Dendritic cell treated with granulocyte-macrophage colony-stimulating factor and Interleukin-4, amounts not matched to agents 40 ng/mL and 50 ng/mL, for 4 days (primary cell): ENCODE measurements at regions not wholly inside any gene's neighbourhood (a gene's known extent, or its start where the extent isn't known, plus 50 kb on each side); places are given as distances from the start of the nearest gene placed in this dataset.

ENCODE experiments used
- H3K27ac Mint-ChIP-seq: one replicate; pipeline ENCODE4 v1.8.0; 2022; ENCODE audit warnings: mild to moderate bottlenecking, mixed read lengths
- H3K27me3 Mint-ChIP-seq: one replicate; pipeline ENCODE4 v1.8.0; 2022; ENCODE audit warnings: mild to moderate bottlenecking, mixed read lengths
- H3K36me3 Mint-ChIP-seq: one replicate; pipeline ENCODE4 v1.8.0; 2022; ENCODE audit warnings: low read depth, mixed read lengths
- H3K4me1 Mint-ChIP-seq: one replicate; pipeline ENCODE4 v1.8.0; 2022; ENCODE audit warnings: low read depth, mixed read lengths
- H3K4me3 Mint-ChIP-seq: one replicate; pipeline ENCODE4 v1.8.0; 2022; ENCODE audit warnings: mild to moderate bottlenecking, moderate library complexity, mixed read lengths
- H3K9me3 Mint-ChIP-seq: one replicate; pipeline ENCODE4 v1.8.0; 2022; ENCODE audit warnings: mixed read lengths
- intact Hi-C: fragments of 100-400 bp; cut with micrococcal nuclease; formaldehyde crosslinking; loops from one replicate; pipeline ENCODE4 v1.15.0; 2022

DNA sequence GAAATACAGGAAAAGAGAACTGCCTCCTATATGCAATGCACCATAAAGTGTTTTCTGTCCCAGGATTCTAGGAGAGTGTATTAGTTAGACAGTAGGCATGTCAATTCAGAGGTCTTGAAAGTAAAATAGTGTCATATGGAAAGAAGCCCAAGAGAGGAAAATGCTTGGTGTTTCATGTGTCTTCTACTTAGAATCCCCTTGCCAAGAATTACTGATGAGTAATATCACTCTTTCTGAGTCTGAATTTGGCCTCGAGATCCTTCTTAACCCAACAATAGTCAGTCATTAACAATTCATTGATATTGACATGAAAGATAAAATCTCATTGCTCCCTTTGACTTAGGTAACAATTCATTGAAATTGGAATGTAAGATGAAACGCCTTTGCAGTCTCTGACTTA, 972.2 kb downstream of the TTLL7 start:
- Mint-ChIP-seq H3K36me3 (no peaks in the 10 kb centered on the region), H3K4me1 (no peaks in the 10 kb centered on the region), H3K9me3 (peaks cover 11% of the 10 kb centered on the region), H3K4me3 (no peak overlapping the region), H3K27ac (no peak overlapping the region), H3K27me3 (no peaks in the 10 kb centered on the region)
- intact Hi-C loops = no loop called here

DNA sequence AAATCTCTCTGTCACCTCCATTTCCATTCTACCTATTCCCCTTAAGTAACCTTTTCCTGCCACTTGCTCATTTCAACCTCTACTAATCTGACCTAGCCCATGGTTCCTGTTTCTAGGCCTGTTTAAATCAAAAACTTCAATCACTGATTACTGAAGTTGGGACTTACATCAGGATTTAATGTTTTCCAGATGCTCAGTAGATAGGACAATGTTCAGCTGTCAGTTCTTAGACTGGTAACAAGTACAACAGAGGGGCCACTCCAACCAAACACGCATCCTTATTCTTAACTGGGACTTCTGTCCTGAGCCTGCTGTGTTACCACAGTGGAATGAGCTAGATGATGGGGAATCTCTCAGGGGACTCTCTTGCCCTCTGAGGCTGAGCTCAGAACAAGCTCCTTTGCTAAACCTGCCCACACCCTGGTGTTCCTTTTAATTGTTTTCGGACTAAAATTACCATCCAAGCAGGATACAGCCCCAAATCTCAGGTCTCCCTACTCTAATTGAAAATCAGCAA, 974.6 kb downstream of the TTLL7 start:
- intact Hi-C loops = no loop called here
- H3K27ac Mint-ChIP-seq = no peak overlapping the region
- peaks cover 18% of the 10 kb centered on the region for H3K9me3 Mint-ChIP-seq
- no peaks in the 10 kb centered on the region for H3K27me3 Mint-ChIP-seq
- H3K4me3 Mint-ChIP-seq = no peak overlapping the region
- no peaks in the 10 kb centered on the region for H3K4me1 Mint-ChIP-seq
- no peaks in the 10 kb centered on the region for H3K36me3 Mint-ChIP-seq

DNA sequence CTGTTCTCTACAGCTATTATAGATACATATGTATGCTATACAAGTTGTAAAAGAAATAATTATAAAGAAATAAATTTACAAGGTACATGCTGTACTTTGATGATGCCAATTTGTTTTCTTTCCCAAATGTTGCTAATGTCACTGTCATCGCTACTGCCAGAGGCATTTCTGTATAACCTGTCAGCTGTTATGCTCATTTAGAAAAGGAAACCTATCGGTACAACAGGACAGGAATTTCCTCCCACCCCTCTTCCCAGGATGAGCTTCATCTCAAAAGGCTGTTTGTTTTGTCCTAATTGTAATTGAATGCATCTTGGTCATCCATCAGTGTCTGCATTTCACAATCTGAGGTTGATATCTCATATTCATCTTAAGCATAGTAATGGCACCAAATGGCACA, 975.7 kb downstream of the TTLL7 start:
- no peak overlapping the region for H3K27ac Mint-ChIP-seq
- no peak overlapping the region for H3K4me3 Mint-ChIP-seq
- intact Hi-C loops = no loop called here
- H3K9me3 Mint-ChIP-seq = peaks cover 19% of the 10 kb centered on the region
- H3K36me3 Mint-ChIP-seq = no peaks in the 10 kb centered on the region
- H3K4me1 Mint-ChIP-seq = no peaks in the 10 kb centered on the region
- H3K27me3 Mint-ChIP-seq = no peaks in the 10 kb centered on the region

DNA sequence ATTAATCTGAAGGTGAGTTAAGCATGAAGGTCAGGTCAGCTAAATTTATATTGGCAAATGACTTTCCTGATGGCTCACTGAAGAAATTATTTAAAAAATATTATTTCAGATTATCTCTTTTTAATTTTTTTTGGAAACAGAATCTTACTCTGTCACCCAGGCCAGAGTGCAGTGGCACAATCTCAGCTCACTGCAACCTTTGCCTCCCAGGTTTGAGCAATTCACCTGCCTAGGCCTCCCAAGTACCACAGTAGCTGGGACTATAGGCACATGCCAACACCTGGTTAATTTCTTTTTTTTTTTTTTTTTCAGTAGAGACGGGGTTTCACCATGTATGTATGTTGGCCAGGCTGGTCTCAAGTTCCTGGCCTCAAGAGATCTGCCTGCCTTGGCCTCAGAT, 976.7 kb downstream of the TTLL7 start:
- Mint-ChIP-seq H3K36me3 (no peaks in the 10 kb centered on the region), H3K9me3 (peaks cover 27% of the 10 kb centered on the region), H3K27me3 (no peaks in the 10 kb centered on the region), H3K4me1 (no peaks in the 10 kb centered on the region), H3K4me3 (no peak overlapping the region), H3K27ac (no peak overlapping the region)
- intact Hi-C loops = no loop called here

DNA sequence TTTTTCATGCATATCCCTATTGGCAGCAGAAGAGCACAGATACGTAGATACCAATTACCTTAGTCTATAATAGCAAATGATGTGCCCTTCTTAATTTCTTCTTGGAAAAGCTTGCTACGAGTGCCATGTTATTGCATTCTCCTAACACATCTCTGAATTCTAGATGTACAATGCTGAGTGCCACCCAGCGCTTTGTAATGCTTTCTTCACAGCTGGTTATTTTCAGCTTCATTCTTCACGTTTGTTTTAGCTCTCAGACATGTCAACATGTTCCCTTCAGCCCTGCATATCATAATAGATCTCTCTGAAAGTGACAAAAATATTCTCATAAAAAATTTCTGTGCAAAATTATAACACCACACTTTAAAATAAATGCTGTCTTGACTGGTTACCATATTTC, 981.2 kb downstream of the TTLL7 start:
- Mint-ChIP-seq H3K4me3 (no peak overlapping the region), H3K36me3 (no peaks in the 10 kb centered on the region), H3K9me3 (peaks cover 35% of the 10 kb centered on the region), H3K27ac (no peak overlapping the region), H3K4me1 (no peaks in the 10 kb centered on the region), H3K27me3 (no peaks in the 10 kb centered on the region)
- intact Hi-C loops = no loop called here

DNA sequence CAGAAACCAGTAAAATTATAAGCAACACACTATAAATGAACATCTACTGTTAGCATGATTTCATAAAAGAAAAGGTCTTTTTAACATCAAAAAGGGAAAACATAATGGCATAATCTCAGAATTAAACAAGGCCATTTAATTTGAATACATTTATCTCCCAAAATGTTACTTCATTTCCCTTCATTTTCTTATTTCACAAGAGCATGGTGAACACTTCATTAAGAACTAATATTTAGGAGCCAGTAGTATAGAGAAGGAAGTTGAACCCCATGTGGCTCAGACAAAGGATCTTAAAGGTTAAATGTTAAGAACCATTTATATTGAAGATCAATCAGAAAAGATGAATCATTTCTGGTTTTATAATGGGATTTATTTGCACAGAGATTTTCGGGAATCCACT, 981.7 kb downstream of the TTLL7 start:
- no peaks in the 10 kb centered on the region for H3K36me3 Mint-ChIP-seq
- no peak overlapping the region for H3K27ac Mint-ChIP-seq
- no peaks in the 10 kb centered on the region for H3K27me3 Mint-ChIP-seq
- no peak overlapping the region for H3K4me3 Mint-ChIP-seq
- no peaks in the 10 kb centered on the region for H3K4me1 Mint-ChIP-seq
- intact Hi-C loops = no loop called here
- peaks cover 37% of the 10 kb centered on the region for H3K9me3 Mint-ChIP-seq

DNA sequence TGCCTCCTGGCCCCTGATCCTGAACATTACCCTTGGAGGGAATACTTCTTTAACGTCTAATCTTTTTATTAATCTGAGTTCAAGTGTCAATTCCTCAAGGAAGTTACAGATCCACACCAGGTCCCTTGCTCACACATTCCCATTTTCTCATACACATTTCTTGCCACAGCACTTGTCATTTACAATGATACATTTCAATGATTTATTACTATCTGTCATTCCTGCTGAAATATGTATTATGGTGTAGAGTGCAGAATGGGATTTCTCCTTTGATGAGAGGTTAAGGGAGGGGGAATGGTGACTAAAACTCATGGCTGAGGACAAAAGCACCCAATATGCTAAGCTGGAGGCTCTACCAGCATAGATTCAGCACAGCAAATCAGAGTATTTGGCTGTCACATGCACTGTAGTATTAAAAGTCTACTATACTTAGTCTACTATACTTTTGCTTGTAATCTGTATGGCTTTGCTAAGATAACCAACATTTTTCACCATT, 982.5 kb downstream of the TTLL7 start:
- Mint-ChIP-seq H3K27me3 (no peaks in the 10 kb centered on the region), H3K4me1 (no peaks in the 10 kb centered on the region), H3K36me3 (no peaks in the 10 kb centered on the region), H3K27ac (no peak overlapping the region), H3K4me3 (no peak overlapping the region), H3K9me3 (peaks cover 46% of the 10 kb centered on the region)
- intact Hi-C loops = no loop called here

DNA sequence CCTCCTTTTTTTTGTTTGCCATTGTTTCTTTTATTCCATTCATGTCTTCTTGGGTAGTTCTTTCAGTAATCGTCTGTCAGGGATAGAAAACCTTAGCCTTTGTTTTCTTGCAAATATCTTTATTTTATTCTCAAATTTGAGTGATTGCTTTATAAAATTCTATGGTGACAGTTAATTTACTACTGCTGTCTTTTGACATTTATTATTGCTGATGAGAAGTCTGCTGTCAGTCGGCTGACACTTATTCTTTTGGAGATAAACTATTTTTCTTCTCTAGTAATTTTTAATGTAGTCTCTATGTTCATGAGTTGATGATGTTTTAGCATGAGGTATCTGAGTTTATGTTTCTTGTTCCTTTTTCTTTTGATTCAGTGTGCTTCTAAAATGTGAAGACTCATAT, 983.8 kb downstream of the TTLL7 start:
- Mint-ChIP-seq H3K36me3 (no peaks in the 10 kb centered on the region), H3K9me3 (peaks cover 34% of the 10 kb centered on the region), H3K4me1 (no peaks in the 10 kb centered on the region), H3K4me3 (no peak overlapping the region), H3K27ac (no peak overlapping the region), H3K27me3 (no peaks in the 10 kb centered on the region)
- intact Hi-C loops = no loop called here

DNA sequence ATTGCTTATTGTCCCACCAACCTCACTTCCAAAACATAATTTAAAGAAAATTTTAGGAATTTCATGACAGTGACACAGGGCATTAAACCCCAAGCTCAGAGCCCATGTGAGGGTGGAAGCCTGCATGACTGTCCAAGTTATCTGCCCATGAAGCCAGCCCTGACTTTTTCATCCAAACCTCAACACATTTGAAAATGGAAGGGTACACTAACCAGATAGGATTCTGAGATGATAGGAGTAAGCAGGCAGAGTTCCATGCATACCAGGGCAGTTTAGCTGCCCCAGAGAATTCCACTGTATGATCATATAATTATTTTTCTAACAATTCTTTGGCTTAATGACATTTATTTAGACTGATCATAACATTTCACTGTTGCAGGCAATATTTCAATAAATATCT, 986.0 kb downstream of the TTLL7 start:
- H3K36me3 Mint-ChIP-seq = no peaks in the 10 kb centered on the region
- H3K9me3 Mint-ChIP-seq = peaks cover 47% of the 10 kb centered on the region
- no peaks in the 10 kb centered on the region for H3K27me3 Mint-ChIP-seq
- H3K4me3 Mint-ChIP-seq = no peak overlapping the region
- intact Hi-C loops = no loop called here
- no peaks in the 10 kb centered on the region for H3K4me1 Mint-ChIP-seq
- H3K27ac Mint-ChIP-seq = no peak overlapping the region

DNA sequence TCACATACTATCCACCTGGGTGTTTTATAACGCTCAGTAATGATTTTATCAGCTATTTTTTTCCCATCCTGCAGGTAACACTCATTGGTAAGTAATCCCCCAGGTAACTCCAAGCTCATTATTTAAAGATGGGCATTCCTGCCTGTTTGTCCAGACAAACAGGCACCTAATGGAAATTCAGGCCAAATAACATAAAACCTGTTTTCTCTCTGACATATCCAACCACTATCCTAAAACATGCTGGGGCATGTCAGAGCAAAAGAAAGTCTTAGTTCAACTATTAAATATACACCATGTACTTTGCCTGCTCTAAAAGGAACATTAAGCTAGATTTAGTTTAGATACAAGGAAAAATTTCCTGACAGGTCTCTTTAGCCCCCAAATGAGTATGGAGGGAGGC, 987.7 kb downstream of the TTLL7 start:
- peaks cover 44% of the 10 kb centered on the region for H3K9me3 Mint-ChIP-seq
- no peak overlapping the region for H3K27ac Mint-ChIP-seq
- intact Hi-C loops = no loop called here
- no peaks in the 10 kb centered on the region for H3K36me3 Mint-ChIP-seq
- no peaks in the 10 kb centered on the region for H3K27me3 Mint-ChIP-seq
- H3K4me3 Mint-ChIP-seq = no peak overlapping the region
- no peaks in the 10 kb centered on the region for H3K4me1 Mint-ChIP-seq

DNA sequence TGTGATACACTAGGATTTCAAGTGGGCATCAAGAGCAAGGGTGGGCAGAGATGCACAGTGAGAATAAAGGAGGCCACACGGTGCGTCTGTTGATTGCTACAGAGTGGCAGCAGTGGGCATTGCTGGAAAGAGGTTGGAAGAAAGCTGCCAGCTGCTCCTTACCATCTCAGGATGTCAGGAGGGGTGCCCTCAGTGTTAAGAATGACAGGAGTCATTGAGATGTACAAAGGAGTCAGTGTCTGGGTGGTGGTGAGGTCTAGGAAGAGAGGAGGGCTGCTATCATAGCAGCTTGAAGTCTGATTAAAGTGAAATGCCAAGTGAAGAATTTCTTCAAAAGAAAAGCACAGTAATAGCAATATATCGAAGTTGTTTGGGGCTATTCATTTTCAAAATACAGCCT, 992.7 kb downstream of the TTLL7 start:
- peaks cover 45% of the 10 kb centered on the region for H3K9me3 Mint-ChIP-seq
- no peaks in the 10 kb centered on the region for H3K36me3 Mint-ChIP-seq
- H3K27ac Mint-ChIP-seq = no peak overlapping the region
- H3K27me3 Mint-ChIP-seq = no peaks in the 10 kb centered on the region
- H3K4me1 Mint-ChIP-seq = no peaks in the 10 kb centered on the region
- intact Hi-C loops = no loop called here
- no peak overlapping the region for H3K4me3 Mint-ChIP-seq

DNA sequence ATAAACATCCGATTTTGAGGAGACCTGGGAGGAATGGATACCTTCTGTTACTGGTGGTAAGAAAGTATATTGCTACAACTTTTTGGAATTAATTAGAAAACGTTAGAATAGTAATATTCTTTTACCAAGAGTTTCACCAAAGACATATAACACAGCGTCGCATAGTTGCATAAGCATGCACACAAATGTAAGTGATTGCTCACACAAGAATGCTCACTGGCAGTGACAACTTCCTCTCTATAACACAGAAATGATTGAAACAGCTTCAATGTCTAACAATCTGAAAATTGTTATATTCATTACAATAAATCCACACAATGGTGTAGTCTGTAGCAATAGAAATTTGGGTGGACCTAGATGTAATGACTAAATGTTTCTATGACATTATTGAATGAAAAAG, 998.6 kb downstream of the TTLL7 start:
- peaks cover 17% of the 10 kb centered on the region for H3K9me3 Mint-ChIP-seq
- no peak overlapping the region for H3K4me3 Mint-ChIP-seq
- intact Hi-C loops = no loop called here
- H3K4me1 Mint-ChIP-seq = no peaks in the 10 kb centered on the region
- no peak overlapping the region for H3K27ac Mint-ChIP-seq
- H3K36me3 Mint-ChIP-seq = no peaks in the 10 kb centered on the region
- no peaks in the 10 kb centered on the region for H3K27me3 Mint-ChIP-seq

DNA sequence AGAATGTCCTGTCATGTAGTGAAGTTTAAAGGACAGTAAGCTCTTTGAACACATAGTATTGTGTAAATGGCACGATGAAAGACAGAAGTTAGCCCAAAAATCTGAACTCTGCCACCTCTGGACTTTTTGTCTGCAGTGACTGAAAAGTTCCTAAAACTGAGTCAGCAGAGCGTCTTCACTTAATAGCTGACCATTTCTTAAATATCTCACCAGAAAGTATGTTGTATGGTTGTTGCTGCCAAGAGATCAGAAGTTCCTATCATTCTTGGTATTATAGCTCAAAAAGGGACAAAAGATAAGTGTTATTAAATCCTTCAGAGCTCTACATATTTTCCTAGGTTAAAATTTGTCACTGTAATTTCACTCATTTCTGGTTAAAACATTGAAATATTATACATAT, 1003.0 kb downstream of the TTLL7 start:
- Mint-ChIP-seq H3K4me3 (no peak overlapping the region), H3K36me3 (no peaks in the 10 kb centered on the region), H3K27ac (no peak overlapping the region), H3K4me1 (no peaks in the 10 kb centered on the region), H3K27me3 (no peaks in the 10 kb centered on the region), H3K9me3 (peaks cover 21% of the 10 kb centered on the region)
- intact Hi-C loops = no loop called here

DNA sequence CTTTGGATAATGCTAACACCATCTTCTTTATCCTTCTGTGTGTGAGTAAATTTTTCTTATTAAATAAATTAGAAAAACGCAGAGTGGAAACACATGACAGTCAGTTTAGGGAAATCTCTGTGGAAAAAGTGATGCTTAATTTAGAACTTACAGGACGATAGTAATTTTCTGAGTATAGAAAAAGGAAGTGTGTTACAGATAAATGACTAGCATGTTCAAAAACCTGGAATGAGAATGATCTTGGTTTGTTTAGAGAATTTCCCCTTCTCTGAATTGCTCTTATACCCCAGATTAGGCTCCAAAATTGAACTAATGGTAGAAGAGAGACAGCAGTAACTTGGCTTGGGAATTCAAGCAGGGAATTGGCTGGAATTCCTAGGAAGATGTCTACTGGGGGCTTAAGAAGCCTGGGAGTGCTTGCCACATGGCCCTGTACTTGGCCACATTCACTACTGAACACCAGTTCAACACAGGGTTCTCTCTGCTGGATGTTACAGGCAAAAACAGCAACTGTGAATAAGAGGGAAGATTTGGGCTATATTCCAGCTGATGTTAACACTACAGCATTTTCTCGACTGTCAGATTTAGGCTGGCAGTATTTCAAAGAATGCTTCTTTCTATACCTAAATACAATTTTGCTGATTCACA, 1004.2 kb downstream of the TTLL7 start:
- no peaks in the 10 kb centered on the region for H3K4me1 Mint-ChIP-seq
- H3K36me3 Mint-ChIP-seq = no peaks in the 10 kb centered on the region
- peaks cover 23% of the 10 kb centered on the region for H3K9me3 Mint-ChIP-seq
- intact Hi-C loops = no loop called here
- no peak overlapping the region for H3K4me3 Mint-ChIP-seq
- no peak overlapping the region for H3K27ac Mint-ChIP-seq
- H3K27me3 Mint-ChIP-seq = no peaks in the 10 kb centered on the region

DNA sequence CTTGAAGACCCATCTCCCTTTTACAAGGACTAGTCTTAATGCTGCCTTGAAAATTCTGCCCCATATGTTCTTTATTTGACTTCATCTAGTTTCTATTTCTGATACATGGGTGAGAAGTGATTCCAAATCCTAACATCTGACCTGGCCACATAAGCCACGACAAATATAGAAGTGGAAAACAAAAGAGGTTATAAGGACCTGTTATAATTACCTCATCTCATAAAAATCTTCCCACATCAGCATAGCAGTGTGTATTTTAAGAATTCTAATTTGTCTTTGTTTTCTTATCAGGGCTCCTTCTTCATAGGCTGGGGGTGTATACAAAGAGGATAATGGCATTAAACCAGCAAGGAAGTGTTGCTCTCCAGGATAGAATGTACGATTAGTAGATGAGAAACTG, 1007.4 kb downstream of the TTLL7 start:
- no peak overlapping the region for H3K27ac Mint-ChIP-seq
- H3K27me3 Mint-ChIP-seq = no peaks in the 10 kb centered on the region
- no peaks in the 10 kb centered on the region for H3K36me3 Mint-ChIP-seq
- intact Hi-C loops = no loop called here
- peaks cover 37% of the 10 kb centered on the region for H3K9me3 Mint-ChIP-seq
- no peaks in the 10 kb centered on the region for H3K4me1 Mint-ChIP-seq
- H3K4me3 Mint-ChIP-seq = no peak overlapping the region
